GM21619 (cell line): ENCODE measurements at regions not wholly inside any gene's neighbourhood (a gene's known extent, or its start where the extent isn't known, plus 50 kb on each side); places are given as distances from the start of the nearest gene placed in this dataset.
"Not testable (repeated sequence)": the region's sequence is repeated elsewhere in the genome, so short reads cannot be mapped to it uniquely, and the experiment has no call there.

Experiments used
- ATAC-seq: cut with Tn5 transposase; IDR thresholded peaks from one replicate; pipeline ENCODE4 v1.9.1; 2021; ENCODE audit not compliant: unreplicated experiment

DNA sequence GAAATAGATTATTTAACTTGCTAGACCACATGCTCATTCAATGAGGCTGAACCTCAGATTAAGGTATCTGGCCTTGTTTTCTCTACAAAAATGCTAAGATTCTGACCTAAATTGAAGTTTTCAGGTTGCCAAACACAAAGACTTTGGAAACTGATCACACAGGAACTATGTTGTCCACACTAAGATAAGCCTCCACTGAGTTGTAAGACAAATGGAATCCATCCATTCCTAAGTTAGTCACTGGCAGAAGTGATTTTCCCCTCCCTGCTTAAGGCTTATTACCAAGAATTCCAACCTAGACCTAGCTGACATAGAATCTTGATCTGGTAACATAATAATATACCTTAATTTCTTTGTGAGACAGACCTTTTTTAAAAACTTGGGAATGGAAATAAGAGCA, 608.1 kb downstream of the TENT5A start:
- ATAC-seq: no peak

DNA sequence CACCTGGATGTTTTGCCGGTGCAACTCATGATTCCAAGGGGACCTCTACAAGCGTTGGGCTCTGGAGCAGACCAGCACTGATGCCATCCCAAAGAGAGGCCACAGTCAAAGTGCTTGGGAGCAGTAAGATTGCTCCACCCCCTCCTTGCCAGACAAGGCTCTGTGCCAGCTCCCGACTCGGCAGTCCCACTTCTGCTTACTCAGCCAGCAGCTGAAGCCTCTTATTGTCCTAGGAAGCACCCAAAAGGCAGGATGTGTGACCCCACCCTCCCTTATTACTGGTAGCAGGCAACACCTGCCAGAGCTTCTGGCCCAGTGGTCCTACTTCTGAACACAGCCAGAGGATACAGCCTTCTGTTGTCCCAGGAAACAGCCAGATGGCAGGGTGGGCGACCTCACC, 614.2 kb downstream of the TENT5A start:
- no peak for ATAC-seq

DNA sequence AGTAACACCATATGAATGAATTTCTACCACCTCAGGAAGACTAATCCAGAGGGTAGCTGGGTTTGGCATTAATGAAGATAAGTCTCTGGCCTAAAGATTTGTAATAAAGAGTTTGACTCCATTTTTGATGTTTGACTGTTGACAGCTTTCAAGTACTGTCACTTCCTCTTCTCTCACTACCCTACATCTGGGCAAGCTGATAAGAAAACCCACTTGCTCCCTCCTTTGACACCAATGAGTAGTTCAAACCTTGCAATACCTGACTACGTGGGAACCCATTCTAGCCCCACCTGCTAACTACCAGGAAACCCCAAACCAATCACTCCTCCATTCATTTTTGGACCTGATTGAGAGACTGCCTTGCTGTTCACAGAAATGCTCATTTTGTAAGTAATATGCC, 621.5 kb downstream of the TENT5A start:
- no peak for ATAC-seq

DNA sequence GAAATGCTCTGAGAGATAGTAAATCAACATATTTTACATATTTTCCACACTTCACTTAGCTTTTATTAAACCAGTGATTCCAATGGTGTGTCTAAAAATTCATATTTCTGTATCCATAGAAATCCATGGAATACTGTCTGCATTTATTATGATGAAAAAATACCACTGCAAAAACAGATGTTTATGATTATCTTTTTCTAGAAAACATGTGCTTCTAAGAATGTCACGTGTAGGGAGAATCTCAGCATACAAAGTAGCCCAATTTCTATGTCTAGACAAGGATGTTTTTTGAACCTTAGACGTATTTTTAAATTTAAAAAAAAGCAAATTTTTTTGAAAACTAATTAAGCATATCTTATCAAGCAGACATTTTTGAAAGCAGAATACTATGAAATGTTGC, 622.4 kb downstream of the TENT5A start:
- no peak for ATAC-seq

DNA sequence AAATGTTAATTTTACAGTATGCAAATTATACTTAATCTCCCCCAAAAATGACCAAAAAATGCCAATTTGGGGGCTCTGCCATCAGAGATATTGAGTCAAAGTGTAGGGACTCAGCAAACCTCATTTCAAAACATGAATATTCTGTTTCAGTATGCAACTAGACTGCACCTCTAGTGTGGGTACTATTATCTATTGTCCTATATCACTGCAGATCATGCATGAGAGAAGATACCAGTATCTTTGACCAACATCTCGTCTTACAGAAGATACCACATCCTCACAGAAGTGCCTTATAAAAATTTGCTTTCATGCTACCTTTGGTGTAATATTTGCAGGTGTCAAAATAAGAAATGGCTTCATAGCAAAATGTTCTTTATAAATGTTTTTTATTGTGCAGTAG, 623.8 kb downstream of the TENT5A start:
- ATAC-seq: no peak

DNA sequence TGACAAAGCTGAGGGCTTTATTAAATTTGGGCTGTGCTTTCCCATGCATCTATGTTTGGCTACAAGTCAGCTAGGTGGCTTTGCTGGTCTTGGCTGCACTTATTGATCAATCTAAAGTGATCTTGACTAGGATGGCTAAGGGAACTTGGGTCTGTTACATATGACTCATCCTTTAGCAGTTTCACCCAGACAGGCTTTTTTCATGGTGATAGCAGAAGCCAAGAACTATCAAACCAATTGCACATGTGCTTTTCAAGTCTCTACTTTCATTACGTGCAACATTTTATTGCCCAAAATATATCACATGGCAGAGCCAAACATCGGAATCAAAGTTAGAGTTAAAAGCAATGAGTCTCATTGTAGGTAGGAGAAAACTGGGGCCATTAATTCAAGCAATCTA, 626.3 kb downstream of the TENT5A start:
- ATAC-seq: no peak

DNA sequence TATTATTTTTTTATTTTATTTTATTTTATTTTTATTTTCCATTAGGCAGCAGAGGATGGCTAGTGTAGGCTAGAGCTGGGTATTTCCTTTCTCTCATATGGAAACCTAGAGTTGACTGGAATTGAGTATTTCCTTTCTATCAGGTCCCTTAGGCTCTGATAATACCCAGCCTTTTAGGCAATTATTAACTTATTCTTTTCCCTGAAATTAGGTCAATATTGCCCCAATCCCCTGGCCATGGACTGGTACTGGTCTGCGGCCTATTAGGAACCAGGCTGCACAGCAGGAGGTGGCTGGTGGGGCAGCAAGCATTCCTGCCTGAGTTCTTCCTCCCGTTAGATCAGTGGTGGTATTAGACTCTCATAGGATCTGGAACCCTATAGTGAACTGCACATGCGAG, 632.2 kb downstream of the TENT5A start:
- ATAC-seq: no peak

DNA sequence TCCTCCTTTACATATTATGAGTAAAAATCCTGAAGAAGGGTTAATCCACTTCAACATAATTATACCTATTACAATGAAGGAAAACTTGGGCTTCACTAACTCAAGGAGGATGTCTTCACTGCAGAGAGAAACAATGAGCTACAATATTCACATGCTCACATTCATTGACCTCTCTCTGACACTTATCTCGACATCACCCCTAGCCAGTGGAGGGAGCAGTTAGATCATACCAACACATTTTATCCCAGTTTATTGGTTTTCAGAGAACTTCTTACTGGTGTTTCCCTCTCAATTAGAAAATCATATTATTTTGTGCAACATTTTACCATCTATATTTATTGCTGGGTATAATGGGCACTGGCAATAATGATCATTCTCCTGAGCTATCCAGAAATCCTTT, 646.5 kb downstream of the TENT5A start:
- no peak for ATAC-seq

DNA sequence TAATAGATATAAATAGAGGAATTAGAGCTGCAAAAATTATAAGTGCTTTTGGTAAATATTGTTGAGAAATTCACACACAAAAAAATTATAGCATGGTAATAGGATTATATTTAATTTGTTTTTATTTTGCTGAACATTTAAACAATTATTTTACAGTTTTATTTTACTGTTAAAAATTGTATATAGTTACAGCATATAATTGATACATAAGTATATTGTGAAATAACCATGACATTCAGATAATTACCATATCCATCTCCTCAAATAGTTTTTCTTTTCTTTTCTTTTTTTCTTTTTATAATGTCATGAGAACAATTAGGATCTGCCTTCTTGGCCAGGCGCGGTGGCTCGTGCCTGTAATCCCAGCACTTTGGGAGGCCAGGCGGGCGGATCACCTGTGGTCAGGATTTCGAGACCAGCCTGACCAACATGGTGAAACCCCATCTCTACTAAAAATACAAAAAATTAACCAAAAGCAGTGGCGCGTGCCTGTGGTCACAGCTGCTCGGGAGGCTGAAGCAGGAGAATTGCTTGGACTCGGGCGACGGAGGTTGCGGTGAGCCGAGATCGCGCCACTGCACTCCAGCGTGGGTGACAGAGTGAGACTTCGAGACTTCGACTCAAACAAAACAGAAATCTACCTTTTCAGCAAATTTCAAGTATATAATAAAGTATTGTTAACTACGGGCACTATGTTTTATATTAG, 654.2 kb downstream of the TENT5A start:
- ATAC-seq: no peak

DNA sequence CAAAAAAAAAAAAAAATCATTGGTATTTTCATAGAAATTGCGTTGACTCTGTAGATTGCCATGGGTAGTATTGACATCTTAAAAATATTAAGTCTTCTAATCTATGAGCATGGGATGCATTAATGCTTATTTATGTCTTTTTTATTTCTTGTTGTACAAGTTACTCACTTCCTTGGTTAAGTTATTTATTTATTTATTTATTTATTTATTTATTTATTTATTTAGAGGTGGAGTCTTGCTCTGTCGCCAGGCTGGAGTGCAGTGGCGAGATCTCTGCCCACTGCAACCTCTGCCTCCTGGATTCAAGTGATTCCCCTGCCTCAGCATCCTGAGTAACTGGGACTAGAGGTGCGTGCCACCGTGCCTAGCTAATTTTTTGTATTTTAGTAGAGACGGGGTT, 656.0 kb downstream of the TENT5A start:
- ATAC-seq: not testable (repeated sequence)

DNA sequence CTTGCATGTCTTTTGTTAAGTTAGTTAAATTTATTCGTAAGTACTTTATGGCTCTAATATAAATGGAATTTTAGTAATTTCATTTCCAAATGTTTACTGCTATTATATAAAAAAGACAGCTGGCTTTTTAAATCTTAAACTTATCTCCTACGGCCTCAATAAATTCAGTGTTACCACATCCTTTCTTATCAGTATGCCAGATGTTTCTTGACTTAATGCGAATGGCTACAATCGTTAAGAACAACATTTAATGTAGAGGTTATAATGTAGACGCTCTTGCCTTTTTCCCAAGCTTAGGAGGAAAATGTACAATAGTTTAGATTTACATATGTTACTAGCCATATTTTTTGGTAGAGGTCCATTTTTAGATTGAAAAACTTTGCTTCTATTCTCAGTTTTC, 659.4 kb downstream of the TENT5A start:
- no peak for ATAC-seq

DNA sequence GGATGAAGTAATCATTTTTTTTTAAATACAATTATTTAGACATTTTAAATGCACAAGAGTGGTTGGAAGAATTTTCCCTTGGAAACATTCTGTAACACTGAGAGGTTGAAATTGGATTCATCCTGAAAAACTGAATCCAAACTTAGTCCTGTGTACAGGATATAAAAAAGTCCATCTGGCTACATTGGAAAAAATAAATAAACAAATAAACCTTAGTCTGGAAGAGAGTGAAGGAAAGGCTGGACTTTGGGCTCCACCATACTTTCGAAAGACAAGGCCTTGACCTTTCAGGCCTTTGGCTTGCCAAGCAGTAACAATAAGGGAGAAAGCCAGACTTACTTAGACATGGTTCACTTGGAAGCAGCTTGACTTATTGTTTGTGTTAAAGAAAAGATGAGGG, 664.3 kb downstream of the TENT5A start:
- ATAC-seq: no peak

DNA sequence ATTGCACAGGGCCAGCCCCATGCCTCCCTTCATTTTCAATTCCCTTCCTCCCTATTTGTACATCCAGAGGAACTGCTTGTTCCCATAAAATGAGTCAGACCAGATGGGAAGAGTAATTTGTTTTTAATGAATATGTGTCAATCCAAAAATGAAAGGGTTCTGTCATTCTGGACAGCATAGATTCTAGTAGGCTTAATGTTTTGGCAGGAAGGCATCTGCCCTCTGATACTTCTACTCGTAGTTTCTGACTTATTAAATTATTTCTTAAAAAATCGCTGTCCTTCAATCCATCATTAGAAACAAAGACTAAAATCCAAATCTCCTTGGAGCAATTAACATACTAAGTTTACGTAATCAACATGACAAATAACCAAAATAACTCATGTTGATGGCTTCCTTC, 665.5 kb downstream of the TENT5A start:
- ATAC-seq: no peak

DNA sequence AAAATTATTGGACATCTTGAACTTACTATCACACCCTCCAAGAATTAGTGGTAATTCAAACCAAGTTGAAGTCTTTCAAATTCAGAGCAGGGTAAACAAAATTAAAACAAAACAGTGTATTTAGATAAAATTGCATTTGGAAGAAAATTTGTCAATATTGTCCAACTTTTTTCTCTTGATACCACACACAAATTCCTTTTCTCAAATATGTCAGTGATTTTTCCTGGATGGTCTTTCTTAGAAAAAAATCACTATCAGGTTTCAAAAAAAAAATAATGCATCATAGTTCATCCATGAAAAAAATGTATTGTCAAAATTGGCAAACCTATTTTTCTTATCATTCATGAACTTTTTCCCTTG, 667.1 kb downstream of the TENT5A start:
- no peak for ATAC-seq

DNA sequence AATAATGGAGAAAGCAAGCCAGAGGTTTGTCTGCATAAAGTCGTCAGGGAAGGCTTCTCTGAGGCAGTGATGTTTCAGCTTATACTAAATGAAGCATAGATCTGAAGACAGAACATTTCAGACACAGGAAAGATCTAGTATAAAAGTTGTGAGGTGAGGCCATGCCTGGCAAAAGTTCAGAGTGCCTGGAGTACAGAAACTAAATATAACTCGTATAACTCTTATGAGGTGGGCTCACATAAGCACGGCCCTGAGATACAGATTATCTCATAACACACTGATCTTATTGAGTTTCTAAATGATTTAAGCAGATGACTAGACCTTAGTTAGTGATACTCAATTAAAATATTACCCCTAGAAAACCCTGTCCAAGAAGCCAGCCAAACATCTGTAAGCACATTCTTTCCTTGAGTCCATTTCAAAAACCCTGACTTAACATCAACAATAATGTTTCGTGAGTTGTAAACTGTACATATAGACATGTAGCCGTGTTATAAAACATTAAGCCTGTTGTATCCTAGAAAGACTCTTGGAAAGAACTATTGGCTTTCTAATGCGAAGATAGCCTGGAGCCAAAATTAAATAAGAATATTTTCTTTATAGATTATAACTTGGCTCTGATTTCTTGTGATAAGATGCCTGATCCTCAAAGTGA, 667.6 kb downstream of the TENT5A start:
- no peak for ATAC-seq

DNA sequence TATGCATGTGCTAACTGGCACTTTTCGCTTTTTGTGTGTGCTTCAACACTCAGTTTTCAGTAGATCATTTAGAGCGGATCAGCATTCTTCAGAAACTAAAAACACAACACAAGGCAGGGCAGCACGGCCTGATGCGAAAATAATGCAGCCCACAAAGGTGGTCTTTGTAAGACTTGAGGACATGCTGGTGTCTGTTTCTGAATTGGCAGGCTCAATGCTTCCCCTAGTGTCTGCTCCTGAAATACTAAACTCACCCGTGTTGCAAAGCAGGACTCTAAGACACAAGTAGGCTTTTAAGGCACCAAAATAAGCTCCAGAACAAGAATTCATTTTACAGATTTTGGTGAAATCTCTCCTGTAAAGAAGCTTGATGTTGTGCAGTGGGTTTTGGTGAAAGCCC, 676.5 kb downstream of the TENT5A start:
- ATAC-seq: no peak

DNA sequence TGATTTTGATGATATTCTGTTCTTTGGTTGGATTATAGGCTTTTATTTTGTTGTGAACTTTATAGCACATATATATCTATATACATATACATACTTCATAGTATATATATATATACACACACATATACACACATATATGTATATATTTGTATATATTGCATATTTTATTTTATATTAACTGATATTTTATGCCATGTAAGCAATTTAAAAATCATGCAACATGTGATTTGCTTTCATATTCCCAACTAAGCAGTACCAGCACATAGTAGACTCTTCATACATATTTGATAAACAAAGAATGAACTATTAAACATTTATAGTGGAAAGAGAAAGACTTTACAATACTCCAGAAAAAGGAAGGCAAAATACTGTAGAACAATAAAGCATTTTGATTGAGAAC, 679.2 kb downstream of the TENT5A start:
- no peak for ATAC-seq

DNA sequence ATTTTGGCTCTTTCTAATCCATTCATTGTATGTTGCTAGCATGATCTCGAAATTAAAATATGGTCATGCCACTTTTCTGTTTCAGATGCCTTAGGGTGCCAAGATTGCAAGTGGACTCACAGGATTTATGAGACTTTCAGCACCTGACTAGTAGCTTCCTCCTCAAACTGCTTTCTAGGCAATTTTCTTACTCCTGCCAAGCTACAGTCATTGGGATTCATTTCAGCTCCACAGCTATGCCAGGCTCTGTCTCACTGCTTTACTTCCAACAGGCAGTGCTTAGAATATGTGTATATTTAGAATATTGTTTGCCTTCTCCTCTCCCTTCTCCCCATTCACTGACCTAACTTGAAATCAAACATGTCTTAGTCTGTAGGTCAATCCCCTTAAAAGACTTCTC, 681.4 kb downstream of the TENT5A start:
- ATAC-seq: no peak

DNA sequence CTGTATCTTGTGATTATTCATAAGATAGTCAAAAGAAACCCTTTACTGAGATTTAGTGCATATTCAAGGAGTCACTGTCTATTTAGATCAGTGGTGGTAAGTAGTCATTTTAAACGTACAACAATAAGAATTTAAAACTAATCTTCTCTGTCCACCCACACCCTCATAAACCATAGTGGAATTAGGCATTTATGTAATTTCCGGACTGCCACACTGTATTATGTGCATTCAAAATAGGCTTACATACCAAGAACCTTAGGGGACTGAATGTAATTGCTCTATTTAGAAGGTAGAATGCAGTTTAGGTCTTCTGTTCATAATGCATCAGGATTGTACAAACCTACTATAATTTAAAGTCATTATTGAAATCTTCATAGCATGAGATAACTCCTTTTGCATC, 685.4 kb downstream of the TENT5A start:
- no peak for ATAC-seq

DNA sequence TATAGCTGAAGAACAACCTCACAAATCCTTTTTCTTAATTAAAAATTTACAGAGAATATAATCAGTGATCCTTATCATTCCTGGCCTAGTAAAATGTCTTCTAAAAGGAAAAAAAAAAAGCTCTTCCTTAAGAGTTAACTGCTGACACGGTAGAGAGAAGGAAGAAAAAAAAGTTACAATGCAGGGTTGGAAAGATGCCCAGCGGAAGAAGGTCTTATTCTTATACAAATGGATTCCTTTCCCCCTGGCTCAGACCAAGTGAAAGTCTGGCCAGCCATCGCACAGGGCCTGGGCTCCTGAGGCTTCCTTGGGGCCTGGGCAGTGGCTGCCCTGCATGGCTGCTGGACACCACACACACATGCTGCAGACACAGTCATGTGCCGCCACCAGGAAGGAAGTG, 688.6 kb downstream of the TENT5A start:
- ATAC-seq: no peak

DNA sequence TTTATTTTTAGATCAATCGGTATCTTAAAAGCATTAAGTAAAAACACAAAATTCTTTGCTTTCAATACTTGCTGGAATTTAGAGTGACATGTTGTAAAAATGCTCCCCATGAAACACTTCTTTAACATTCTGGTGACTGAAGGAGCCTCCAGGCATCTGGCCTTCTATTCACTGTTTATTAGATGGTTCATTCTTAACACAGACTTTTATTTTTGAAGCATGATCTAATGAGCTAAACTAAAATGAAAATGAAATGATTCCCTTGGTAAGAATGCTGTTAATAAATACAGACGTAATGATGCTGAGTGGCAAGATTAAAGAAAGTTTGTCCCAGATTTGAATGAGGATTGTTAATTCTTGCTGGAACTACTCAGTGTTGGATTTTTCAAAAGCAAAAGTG, 698.4 kb downstream of the TENT5A start:
- ATAC-seq: no peak

DNA sequence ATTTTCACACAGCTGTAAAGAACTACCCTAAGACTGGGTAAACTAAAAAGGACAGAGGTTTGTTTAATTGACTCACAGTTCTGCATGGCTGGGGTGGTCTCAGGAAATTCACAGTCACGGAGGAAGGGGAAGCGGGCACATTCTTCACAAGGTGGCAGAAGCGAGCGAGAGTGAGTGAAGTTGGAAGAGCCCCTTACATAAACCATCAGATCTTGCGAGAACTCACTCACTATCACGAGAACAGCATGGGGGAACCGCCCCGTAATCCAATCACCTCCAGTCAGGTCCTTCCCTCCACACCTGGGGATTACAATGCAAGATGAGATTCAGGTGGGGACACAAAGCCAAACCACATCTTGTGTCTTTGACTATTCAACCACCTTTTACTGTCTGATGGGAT, 700.5 kb downstream of the TENT5A start:
- ATAC-seq: no peak

DNA sequence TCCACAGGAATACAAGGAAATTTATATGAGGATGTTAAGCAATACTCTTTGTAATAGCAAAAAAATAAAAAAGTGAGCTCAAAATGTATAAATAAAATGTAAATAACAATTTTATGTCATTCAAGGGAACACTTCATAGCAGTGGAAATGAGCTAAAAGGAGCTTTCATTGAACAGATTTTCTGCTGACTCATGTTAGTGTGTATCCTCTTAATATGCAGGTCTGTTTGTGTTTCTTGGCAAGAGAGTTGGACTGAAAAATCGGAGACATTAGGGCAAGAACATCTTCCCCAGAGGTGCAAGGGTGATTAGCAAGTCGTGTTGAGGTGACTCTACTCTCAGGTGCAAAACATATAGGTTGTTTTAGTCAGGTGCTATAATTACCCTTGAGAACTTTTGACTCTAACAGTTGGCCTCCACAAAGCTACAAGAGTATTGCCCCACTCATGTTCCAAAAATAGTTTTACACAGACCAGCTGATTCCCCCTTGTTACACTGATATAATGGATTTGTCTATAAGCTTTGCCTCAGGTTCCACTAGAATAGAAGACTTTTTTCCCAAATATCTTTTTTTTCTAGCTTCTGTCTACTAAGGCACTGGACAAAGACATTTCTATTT, 702.9 kb downstream of the TENT5A start:
- ATAC-seq: no peak
